ENCODE measurements at regions not wholly inside any gene's neighbourhood (a gene's known extent, or its start where the extent isn't known, plus 50 kb on each side); places are given as distances from the start of the nearest gene placed in this dataset.

- TF ChIP-seq CTCF (IDR thresholded peaks at IDR 0.05; ENCODE audit: low read depth, low read length) (no peak), MYC (IDR thresholded peaks at IDR 0.05; ENCODE audit: low read depth, low read length) (no peak), POLR2A (IDR thresholded peaks at IDR 0.05; ENCODE audit: extremely low read depth, insufficient read length) (no peak)
- TF ChIP-seq, protein P1, sequence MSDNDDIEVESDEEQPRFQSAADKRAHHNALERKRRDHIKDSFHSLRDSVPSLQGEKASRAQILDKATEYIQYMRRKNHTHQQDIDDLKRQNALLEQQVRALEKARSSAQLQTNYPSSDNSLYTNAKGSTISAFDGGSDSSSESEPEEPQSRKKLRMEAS (IDR thresholded peaks at IDR 0.05; ENCODE audit: low read depth, low read length), result no peak
Observed at GRCh38 chr5:126723643-126724042, 53.3 kb upstream of the LMNB1 start.

Data from NB4 (cell line).